GM19438 (cell line): ENCODE measurements at regions not wholly inside any gene's neighbourhood (a gene's known extent, or its start where the extent isn't known, plus 50 kb on each side); places are given as distances from the start of the nearest gene placed in this dataset.

Experiments
- ATAC-seq: cut with Tn5 transposase; IDR thresholded peaks from one replicate; pipeline ENCODE4 v1.9.1; 2021; ENCODE audit warnings: low read depth; ENCODE audit not compliant: unreplicated experiment

DNA sequence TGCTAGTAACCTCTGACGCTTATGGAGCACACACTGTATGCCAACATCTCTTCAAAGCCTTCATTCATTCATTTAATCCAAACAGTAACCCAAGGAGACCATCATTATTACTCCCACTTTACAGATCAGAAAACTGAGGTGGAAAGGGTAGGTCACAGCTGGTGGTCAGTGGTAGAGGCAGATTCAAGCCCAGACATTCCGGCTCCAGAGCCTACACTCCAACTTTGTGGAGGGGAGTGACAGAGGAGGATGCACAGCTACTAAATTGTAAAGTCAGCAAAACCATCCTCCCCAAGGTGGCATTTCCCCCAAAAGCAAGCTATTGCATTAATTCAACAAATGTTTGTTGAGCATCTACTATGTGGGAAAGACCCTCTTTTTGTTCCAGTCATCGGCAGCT, 110.5 kb upstream of the CPEB4 start:
- ATAC-seq: no peak

DNA sequence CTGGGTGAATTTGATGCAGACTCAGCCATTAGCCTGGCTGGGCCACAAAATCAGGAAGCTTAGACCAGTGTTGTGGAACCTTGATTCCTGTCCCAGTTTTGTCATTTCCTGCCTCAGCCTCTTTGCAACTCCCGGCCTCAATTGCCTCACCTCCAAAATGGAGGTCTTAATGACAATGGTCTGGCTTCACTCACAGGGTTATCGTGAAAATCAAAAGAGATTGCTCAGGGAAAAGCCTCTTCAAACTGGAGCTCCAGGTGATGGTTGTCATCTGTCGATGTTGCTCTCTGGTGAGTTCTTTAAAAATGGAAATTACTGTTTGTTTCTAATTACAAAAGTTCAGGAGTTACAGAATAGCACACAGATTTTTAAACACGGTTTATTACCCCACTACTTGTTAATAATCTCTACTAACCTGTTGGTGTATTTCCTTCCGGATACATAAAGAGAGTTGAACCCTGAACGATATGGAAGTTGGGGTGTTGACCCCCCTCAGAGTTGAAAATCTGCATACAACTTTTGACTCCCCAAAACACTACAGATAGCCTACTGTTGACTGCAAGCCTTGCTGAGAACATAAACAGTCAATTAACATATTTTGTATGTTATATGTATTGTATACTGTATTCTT, 109.9 kb upstream of the CPEB4 start:
- no peak for ATAC-seq

DNA sequence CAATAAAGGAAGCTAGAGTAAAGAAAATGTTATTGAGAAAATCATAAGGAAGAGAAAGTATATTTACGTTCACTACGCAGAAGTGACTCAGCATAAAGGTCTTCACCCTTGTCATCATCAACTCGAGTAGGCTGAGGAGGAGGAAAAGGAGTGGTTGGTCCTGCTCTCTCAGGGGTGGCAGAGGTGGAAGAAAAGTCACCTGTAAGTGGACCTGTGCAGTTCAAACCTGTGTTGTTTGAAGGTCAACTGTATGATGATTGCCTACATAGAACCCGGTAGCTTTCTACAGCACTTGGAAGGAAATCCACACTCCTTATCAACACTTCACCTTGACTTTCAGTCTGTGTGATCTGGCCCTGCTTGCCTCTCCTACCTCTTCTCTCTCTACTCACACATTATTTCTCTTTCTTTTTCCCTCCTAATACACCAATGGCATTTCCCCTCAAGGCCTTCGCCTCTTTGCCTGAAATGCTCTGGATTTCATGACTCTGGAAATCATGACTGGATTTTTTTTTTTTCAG, 109.3 kb upstream of the CPEB4 start:
- ATAC-seq: no peak

DNA sequence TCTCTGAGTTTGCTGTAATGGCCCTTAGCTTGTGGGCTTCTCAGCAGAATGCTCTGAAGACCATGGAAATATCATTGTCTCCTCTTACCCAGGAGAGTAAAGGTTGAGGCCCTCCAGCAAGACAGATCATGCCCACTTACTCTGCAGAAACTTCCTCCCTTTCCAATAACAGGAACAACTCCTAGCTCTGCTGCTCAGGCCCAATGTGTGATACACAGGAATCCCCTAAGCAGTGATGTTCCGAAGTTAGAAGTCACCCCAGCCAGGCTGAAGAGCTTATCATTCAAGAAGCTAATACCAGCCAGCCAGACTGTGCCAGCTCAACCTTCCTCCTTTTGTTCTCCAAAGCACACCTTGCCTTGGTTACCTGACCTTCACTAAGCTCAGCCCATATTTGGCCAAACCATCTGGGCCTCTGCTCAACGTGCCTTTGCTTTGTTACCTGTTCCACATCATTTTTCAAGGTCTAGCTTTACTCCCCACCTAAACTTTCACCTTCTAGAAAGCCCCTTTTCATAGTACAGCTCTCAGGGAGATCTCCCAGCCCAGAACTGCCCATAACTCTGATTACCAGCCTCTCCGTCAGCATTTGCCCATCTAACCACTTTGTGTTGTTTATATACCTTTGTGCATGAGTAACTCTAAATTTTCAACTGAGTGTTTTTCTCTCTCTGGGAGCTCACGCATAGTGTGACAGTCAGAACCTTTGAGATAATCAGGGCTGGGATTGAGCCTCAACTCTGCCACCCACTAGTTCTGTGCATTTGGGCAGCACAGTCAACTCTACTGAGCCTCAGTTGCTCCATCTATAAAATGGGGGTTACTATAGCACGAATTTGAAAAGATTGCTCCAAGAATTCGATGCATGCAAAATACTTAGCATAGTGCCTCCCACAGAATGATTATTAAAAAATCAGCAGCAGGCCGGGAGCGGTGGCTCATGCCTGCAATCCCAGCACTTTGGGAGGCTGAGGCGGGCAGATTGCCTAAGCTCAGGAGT, 107.6 kb upstream of the CPEB4 start:
- ATAC-seq: no peak

DNA sequence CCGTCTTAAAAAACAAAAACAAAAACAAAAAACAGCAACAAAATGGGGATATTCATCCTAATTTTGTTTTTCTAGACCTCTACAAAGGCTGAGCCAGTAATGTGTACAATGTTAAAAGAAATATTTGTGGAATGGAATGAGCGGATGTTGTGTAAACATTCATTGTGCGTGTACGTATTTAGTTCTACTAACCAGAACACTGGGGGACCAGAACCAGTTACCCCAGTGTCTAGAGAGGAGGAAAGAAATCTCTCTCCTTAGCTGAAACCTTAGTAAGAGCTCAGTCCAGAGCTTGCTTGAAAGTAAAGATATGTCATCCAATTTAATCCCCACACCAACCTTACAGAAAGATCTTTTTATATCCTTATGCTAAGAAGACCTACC, 106.7 kb upstream of the CPEB4 start:
- no peak for ATAC-seq

DNA sequence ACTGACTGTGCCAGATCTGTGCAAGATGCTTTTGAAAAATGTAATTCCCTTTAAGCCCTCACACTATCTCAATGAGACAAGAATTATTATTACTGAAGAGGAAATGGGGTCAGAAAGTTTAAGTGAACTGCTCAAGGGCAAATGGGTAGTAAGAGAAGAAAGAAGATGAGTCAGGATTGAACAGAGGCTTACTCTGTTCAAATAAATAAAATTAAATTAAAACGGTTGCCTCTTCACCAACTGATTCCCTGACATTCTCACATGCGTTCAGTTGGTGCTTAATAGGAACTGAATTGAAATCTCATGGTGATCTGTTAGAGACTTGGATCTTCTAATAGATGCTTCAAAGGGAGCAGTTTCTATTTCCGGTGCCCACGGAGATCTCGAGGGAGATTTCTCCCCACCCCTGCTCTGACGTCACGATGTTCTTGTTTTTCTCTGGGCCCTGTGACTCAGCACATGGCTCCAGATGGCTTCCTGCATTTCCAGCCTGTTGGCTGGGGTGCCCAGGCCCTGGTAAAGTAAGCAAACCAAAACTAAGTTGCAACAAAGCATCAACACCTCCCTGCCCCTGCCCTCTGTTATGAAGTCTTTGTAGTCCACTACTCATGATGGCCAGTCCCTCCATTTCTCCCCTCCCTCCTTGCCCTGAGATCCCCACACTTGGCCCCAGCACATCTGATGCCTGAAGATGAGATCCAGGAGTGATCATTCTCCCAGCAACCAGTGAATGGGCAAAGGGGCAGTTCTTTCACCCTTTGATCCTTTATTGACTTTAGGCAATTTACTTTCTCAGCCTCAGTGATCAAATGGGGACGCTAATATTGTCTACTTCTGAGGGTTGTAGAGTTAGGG, 106.1 kb upstream of the CPEB4 start:
- ATAC-seq: no peak

DNA sequence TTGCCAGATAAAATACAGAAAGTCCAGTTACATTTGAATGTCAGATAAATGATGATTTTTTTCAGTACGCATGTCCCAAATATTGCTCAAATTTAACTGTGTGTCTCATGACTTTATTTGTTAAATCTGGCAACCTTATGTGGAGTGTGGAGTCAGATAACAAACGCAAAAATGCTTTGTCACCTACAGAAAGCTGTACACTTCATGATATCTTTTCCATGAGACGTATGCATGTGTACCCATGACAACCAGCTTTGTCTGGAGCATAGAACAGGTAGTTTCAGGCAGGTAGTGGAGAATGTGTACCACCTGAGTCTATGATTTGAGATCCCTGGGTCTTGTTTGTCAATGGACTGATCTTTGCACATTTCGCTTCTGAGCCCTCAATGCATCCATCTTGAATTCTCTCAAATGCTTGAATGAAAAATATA, 105.5 kb upstream of the CPEB4 start:
- ATAC-seq: no peak

DNA sequence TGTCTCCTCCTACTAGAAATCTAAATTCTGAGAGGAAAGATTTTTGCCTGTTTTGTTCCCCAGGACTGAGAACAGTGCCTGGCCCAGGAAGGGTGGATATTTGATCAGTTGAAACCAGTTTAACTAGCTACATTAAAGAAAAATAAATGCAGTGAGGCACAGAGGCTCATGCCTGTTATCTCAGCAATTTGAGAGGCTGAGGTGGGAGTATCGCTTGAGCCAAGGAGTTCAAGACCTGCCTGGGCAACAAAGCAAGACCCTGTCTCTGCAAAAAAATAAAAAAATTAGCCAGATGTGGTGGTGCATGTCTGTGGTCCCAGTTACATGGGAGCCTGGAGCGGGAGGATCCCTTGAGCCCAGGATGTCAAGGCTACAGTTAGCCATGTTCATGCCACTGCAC, 104.8 kb upstream of the CPEB4 start:
- ATAC-seq: no peak

DNA sequence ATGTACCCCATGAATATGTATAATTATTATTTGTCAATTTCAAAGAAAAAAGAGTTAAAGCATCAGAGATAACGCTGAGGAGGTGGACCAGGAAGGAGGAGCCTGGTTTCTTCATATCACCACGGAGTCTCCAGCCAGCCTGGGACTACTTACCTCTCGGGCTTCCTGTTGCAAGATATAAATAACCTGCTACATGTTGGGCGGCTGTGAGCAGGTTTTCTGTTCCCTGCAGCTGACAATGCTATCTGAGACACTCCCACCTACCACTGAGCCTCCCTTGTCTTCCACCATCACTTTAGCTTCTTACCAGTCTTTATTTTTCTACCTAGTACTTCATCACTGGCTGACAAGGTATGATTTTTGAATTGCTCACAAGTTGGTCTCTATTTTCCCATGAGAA, 102.7 kb upstream of the CPEB4 start:
- ATAC-seq: no peak

DNA sequence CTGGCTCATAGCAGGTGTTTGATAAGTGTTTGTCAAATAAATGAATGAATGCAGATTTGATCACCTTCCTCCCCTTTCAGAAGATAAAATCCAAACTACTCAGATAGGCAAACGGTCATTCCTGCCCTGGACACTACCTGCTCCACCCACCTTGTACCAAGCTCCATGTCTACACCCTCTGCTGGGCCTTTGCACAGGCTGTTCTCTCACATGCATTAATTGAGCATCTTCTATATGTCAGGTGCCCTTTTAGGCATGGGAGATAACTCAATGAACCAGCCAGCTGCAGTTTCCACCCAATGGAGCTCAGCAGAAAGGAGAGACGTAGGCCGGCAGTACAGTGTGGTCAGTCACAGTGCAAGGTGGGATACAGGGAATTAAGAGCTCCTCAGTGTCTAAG, 102.3 kb upstream of the CPEB4 start:
- no peak for ATAC-seq

DNA sequence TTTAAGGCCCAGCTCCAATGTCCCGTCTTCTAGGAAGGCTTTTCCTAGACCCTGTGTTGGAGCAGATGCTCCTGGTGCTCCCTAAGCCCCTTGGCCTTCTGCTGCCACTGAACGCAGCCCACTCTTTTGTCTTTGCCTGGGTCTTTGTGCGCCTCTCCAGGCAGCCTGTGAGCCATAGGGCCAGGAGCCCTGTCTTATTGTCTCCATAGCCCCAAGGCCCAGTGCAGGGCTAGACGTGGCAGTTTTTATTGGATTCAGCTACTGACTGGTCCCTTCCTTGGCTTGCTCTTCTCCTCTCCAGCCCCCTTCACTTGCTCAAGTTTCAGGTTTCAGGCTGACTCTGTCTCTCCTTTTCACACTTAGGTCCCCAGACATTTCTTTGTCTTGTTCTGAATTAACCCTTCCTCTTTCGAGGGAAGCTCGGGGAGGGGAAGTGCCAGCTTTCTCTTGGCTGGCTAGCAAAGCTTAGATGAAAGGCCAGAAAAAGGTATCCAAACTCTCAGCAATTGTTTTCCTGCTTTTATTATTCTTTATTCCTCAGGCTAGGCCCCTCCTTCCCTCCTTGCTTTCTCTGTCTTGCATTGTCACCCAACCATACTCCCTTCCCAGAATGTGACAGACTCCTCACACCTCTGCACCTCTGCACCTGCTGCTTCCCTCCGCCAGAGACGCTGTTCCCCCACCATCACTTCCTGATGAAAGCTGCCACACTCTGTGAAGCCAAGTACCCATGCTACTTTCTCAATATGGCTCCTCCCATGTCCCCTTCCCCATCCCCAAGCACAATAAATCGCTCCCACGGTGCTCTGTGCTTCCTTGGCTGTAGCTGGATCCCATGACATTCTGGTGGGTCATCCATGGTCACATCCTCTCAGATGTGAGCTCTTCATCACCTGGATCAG, 101.6 kb upstream of the CPEB4 start:
- no peak for ATAC-seq

DNA sequence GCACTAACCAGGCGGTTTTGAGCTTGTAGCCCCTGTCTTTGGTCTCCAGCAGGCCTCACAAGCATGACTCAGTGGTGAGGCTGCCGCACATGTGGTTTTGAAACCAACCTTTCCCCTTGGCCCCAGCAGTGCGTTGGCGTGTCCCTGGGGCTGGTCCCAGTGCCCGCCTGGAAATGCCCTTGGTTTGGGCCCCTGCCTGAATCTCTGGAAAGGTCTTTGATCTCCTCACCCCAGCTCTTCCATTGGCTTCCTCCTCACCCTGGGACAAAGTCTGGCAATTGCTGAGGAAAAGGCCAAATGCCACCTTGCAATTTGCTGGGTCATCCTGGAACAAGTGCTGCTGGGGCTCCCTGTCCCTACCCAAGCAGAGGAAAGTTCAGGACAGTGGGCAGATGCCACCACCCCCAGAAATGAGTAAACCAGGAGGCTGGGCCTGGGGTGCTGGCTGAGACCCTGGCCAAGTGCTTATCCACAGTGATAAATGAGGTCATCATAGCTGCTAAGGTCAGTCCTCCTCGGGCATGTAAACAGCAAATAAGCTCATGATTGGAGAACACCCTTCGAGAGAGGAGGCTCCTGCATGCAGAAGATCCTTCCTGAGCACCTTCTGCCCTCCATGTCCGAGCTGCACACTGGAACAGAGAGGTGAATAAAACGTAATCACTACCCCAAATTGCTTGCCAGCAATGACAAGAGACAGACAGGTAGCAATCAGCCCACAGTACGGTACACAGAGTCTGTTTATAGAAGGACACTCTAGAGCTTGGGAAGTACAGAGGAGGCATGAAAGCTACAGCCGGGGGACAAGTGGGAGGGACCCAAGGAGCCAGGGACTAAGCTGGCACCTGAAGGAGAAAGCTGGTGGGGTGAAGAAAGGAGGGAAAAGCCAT, 98.9 kb upstream of the CPEB4 start:
- no peak for ATAC-seq

DNA sequence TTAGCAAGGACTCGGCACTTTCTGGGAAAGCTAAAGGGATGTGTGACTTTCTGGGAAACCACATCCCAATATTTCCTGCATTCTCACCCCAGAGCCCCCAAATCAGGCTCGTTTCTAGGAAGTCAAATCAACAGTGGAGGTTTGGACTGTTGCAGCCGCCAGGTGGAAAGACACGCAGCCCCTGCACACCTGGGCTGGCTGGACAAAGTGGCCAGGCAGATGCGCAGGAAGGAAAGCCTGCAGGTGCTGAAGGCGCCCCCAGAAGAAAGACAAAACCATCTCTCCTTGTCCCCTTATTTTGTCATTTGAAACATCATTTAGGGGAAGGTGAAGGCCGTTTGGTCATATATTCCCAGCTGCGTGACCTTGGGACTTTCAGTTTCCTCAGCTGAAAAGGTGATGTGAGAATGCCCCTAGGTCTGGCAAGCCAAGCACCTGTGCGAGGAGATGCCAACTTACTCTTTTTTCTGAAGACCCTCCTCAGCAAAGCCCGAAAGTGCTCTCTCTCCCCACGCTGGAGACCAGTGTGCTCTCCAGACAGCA, 97.9 kb upstream of the CPEB4 start:
- ATAC-seq: no peak

DNA sequence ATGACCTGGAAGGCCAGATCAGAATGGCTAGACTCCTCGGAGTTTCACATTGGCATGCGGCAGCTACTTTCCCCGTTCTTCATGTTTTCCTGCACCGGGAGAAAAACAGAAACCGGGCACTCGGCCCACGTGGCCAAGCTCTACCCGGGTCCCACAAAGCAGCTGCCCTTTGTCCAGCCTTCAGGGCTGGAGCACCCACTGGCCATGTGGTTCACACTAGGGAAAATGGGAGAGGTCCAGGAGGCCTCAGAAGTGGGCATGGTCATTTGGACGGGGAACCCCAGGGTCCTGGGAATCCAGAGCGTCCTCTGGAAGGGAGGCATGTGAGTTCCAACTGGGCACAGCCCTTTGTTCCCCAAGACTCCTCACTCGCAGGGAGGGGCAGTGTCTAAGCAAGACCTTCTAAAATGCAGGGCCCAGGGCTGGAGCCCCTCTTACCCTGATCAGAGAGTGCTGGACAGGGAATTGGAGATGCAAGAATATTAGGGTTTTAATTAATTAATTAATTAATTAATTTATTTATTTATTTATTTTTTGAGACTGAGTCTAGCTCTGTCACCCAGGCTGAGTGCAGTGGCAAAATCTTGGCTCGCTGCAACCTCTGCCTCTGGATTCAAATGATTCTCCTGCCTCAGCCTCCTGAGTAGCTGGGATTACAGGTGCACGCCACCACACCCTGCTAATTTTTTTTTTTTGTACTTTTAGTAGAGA, 97.2 kb upstream of the CPEB4 start:
- ATAC-seq: no peak

DNA sequence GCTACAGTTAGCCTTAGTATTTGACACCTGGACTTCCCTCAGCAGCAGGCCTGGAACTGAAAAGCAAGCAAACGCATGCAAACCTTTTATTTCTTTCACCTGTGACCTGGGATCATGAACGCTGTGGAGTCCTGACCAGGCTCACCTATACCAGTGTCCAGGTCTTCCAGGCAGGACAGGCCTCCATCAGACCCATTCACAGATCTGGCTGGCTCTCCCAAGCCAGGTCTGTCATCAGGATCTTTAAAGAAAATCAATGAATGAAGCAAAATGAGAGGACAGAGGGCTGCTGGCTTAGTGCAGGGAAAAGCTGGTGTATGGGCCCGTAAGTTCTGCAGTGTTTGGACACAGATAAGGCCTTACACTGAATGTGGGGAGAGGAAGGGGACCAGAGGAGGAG, 96.3 kb upstream of the CPEB4 start:
- no peak for ATAC-seq

DNA sequence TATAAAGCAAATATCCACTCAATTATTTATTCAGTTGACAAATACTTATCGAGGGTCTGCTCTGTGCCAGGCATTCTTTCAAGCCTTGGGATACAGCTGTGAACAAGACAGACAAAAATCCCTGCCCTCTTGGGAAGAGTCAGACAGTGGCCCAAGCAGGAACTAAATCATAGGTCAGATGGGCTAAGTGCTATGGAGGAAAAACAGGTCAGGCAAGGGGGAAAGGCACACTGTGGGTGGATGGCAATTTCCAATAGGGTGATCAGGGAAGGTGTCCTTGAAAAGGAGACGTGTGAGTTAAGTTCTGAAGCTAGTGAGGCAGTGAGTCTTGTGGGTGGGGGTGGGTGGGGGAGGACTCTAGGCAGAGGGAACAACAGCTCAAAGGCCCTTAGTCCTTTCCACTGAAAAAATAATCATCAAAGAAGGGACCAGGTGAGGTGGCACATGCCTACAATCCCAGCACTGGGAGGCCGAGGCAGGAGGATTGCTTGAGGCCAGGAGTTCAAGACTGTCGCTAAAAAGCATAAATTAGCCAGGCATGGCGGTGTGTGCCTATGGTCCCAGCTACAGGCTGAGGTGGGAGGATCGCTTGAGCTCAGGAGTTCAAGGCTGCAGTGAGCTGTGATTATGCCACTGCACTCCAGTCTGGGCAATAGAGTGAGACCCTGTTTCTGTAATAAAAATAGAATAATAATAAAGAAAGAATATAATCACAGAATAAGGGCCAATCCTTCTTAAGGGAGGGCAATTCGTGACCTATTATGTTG, 95.2 kb upstream of the CPEB4 start:
- no peak for ATAC-seq
